Upper lobe of left lung (tissue), 6 donors: ENCODE measurements at regions not wholly inside any gene's neighbourhood (a gene's known extent, or its start where the extent isn't known, plus 50 kb on each side); places are given as distances from the start of the nearest gene placed in this dataset.
"Not testable (repeated sequence)": the region's sequence is repeated elsewhere in the genome, so short reads cannot be mapped to it uniquely, and the experiment has no call there.

Experiments used
- ATAC-seq, 2 donors: fragments of 200-7000 bp; cut with Tn5 transposase; one replicate each; pipeline ENCODE4 v1.9.1; 2022; ENCODE audit warnings: mild to moderate bottlenecking in 2 of 2, moderate library complexity in 2 of 2; ENCODE audit not compliant: low FRiP score in 2 of 2
- DNase-seq, 2 donors: peaks; one replicate each; pipeline ENCODE4 v3.0.0-alpha.2; 2019 to 2020
- H3K27ac ChIP-seq, 4 donors: fragments of 200-600 bp; sonication (generic); one replicate each; pipeline ENCODE4 v1.5.1; 2016 to 2019
- H3K27me3 ChIP-seq, 4 donors: fragments of 200-600 bp; sonication (generic); one replicate each; pipeline ENCODE4 v1.5.1; 2017 to 2019
- H3K36me3 ChIP-seq, 4 donors: fragments of 200-600 bp; sonication (generic); one replicate each; pipeline ENCODE4 v1.5.1; 2016 to 2019
- H3K4me1 ChIP-seq, 4 donors: fragments of 200-600 bp; sonication (generic); one replicate each; pipeline ENCODE4 v1.5.1; 2018 to 2019
- H3K4me3 ChIP-seq, 4 donors: fragments of 200-600 bp; sonication (generic); one replicate each; pipeline ENCODE4 v1.5.1; 2017 to 2019; ENCODE audit warnings: mild to moderate bottlenecking in 2 of 4, moderate library complexity in 1 of 4
- H3K9me3 ChIP-seq, 4 donors: fragments of 200-600 bp; sonication (generic); one replicate each; pipeline ENCODE4 v1.5.1; 2018 to 2019
- EP300 ChIP-seq, 4 donors: sonication (generic); formaldehyde crosslinking; IDR thresholded peaks; one replicate each; pipeline ENCODE4 v1.5.1; 2017; ENCODE audit warnings: antibody characterized with exemption in 4 of 4, control low read depth in 2 of 4
- POLR2A ChIP-seq, 4 donors: fragments of 450-650 bp; IDR thresholded peaks; one replicate each; pipeline ENCODE4 v1.5.1; 2016 to 2017; ENCODE audit warnings: antibody characterized with exemption in 4 of 4, mild to moderate bottlenecking in 2 of 4
- POLR2AphosphoS5 ChIP-seq, 2 donors: sonication (generic); formaldehyde crosslinking; IDR thresholded peaks; one replicate each; pipeline ENCODE4 v1.5.1; 2017; ENCODE audit warnings: antibody characterized with exemption in 2 of 2
- WGBS, 2 donors: methylation state at CpG; one replicate each; pipeline ENCODE4 v1.1.5; 2017 to 2018; 5-methylcytosine and 5-hydroxymethylcytosine counted together
- TF ChIP-seq, protein P1 (sequence below), 6 experiments: fragments of 450-650 bp in 4 of 6; fragments of 200-600 bp in 2 of 6; sonication (generic) in 2 of 6; IDR thresholded peaks; one replicate each; pipeline ENCODE4 v1.5.1; 2016 to 2019; ENCODE audit warnings: antibody characterized with exemption in 6 of 6
- donor health status: DM: no; HTN: no; CAD: no; lungs with moderate emphysema.
- donor health status: DM: no; HTN: yes; CAD: no; lungs with severe emphysema.

DNA sequence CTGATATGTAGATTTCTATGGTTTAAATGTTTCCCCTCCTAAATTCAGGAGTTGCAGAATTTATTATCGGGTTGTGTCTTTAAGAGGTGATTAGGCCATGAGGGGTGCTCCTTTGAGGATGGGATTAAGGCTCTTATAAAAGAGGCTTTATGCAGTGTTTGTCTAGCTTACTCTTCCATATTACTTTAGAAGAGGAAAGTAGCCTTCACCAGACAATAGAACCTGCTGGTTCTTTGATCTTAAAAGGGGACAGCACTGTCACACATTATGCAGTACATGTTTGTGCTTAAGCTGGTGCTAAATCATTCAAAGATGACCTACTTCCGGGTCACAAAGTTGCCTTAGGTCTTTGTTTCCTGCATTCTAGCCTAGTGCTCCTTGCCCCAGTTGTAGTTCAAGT is 81.0 kb downstream of the CPXCR1 start:
- Histone ChIP-seq H3K36me3 (no peaks in the 10 kb centered on the region), H3K4me1 (no peaks in the 10 kb centered on the region), H3K27me3 (no peaks in the 10 kb centered on the region), H3K27ac (no peak overlapping the region), H3K4me3 (no peak overlapping the region), H3K9me3 (no peaks in the 10 kb centered on the region)
- DNase-seq (no peak), ATAC-seq (no peak)
- TF ChIP-seq, protein P1, sequence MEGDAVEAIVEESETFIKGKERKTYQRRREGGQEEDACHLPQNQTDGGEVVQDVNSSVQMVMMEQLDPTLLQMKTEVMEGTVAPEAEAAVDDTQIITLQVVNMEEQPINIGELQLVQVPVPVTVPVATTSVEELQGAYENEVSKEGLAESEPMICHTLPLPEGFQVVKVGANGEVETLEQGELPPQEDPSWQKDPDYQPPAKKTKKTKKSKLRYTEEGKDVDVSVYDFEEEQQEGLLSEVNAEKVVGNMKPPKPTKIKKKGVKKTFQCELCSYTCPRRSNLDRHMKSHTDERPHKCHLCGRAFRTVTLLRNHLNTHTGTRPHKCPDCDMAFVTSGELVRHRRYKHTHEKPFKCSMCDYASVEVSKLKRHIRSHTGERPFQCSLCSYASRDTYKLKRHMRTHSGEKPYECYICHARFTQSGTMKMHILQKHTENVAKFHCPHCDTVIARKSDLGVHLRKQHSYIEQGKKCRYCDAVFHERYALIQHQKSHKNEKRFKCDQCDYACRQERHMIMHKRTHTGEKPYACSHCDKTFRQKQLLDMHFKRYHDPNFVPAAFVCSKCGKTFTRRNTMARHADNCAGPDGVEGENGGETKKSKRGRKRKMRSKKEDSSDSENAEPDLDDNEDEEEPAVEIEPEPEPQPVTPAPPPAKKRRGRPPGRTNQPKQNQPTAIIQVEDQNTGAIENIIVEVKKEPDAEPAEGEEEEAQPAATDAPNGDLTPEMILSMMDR (IDR thresholded peaks at IDR 0.05) = no peak
- TF ChIP-seq POLR2AphosphoS5 (IDR thresholded peaks at IDR 0.05) (no peak), EP300 (IDR thresholded peaks at IDR 0.05) (no peak), POLR2A (IDR thresholded peaks at IDR 0.05) (no peak)
- 61 to 73% methylated on average over 1 to 2 of the region's 2 CpGs for WGBS, 2 donors

DNA sequence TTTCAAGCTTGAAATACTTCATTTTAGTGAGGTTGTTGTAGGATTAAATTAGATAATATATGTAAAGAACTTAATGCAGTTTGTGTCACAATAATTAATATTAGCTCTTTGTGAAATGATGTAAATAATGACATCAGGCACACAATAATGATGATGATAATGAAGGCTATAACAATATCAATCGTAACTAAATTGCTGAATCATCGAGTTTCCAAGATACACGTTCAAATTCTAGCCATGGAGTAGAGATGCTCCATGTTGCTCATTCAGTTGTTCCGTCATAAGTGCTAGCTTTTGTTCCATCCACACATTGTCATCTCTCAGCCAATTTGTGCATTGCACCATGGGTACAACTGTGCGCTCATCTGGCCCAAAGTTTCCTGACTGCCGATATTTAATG is 83.1 kb downstream of the CPXCR1 start:
- H3K27ac ChIP-seq = no peak overlapping the region
- 91 to 92% methylated on average over 6 of the region's 6 CpGs for WGBS, 2 donors
- no peaks in the 10 kb centered on the region for H3K27me3 ChIP-seq
- ATAC-seq (no peak), DNase-seq (no peak)
- no peaks in the 10 kb centered on the region for H3K36me3 ChIP-seq
- TF ChIP-seq POLR2AphosphoS5 (IDR thresholded peaks at IDR 0.05) = no peak
- no peak for TF ChIP-seq EP300 (IDR thresholded peaks at IDR 0.05)
- TF ChIP-seq, protein P1 (IDR thresholded peaks at IDR 0.05) = no peak
- TF ChIP-seq POLR2A (IDR thresholded peaks at IDR 0.05) = no peak
- no peaks in the 10 kb centered on the region for H3K9me3 ChIP-seq
- no peak overlapping the region for H3K4me3 ChIP-seq
- no peaks in the 10 kb centered on the region for H3K4me1 ChIP-seq

DNA sequence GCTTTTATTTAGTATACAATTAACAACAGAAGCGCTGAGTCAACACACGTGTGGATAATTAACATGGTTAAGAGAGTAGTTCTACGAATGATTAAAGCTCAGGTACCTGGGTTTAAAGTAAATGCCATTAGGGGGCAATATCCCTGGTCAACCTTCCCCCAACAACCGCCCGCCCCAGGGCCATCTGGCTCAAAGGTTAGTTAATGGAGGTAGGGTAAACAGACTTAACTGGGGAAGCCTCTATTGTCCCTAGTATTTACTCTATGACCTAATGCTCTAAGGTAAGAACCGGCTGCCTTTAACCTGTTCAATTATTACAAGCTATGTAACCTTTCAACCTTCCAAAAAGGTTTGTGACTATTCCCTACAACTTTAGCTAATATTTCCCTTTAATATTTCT is 90.7 kb downstream of the CPXCR1 start:
- DNase-seq, H3K27ac ChIP-seq, H3K36me3 ChIP-seq, H3K4me3 ChIP-seq, H3K9me3 ChIP-seq, ATAC-seq, H3K4me1 ChIP-seq, H3K27me3 ChIP-seq: not testable (repeated sequence)
- whole genome bisulfite sequencing, 2 donors = 72 to 73% methylated on average over 3 to 6 of the region's 6 CpGs

DNA sequence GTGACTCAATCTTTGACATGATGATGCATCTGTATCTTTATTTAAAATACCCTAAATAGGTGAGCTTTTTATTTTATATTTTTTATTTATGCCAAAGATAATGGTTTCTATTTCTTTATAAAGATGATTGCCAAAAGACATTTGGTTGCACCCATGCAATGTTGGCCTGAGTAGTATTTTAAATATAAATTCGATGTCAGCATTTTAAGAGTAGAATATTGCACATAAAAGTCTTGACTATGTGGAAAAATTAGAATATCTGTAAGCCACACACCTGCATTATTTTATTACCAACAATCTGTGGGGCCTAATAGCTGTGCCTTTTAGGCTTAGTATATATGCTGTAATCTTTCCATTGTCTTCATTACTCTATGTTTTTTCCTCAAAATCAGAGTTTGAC is 91.4 kb downstream of the CPXCR1 start:
- H3K36me3 ChIP-seq = no peaks in the 10 kb centered on the region
- DNase-seq = no peak
- no peaks in the 10 kb centered on the region for H3K27me3 ChIP-seq
- H3K27ac ChIP-seq = no peak overlapping the region
- WGBS, 2 donors = 71 to 83% methylated on average over 1 of the region's 1 CpG
- H3K9me3 ChIP-seq = no peaks in the 10 kb centered on the region
- no peak for TF ChIP-seq EP300 (IDR thresholded peaks at IDR 0.05)
- TF ChIP-seq POLR2A (IDR thresholded peaks at IDR 0.05) = no peak
- TF ChIP-seq POLR2AphosphoS5 (IDR thresholded peaks at IDR 0.05) = no peak
- TF ChIP-seq, protein P1 (IDR thresholded peaks at IDR 0.05) = no peak
- ATAC-seq = no peak
- H3K4me3 ChIP-seq = no peak overlapping the region
- H3K4me1 ChIP-seq = no peaks in the 10 kb centered on the region

DNA sequence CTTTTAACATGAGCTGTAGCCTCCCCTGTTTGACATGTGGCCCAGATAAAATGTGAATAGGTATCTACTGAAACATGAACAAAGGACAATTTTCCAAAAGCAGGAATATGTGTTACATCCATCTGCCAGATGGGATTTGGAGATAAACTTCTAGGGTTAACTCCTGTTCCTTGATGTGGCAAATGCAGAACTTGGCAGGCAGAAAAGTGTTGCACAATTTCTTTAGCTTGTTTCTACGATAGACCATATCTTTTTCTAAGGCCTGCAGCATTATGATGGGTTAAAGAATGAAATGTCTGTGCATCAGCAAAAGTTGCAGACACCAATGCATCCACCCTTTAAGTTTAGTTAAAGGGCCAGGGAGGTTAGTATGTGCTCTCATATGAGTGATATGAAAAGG is 96.8 kb downstream of the CPXCR1 start:
- not testable (repeated sequence) for H3K4me3 ChIP-seq, H3K27ac ChIP-seq, H3K4me1 ChIP-seq, DNase-seq, H3K36me3 ChIP-seq, ATAC-seq, H3K27me3 ChIP-seq, H3K9me3 ChIP-seq
- 23 to 40% methylated on average over 1 of the region's 1 CpG for WGBS, 2 donors

DNA sequence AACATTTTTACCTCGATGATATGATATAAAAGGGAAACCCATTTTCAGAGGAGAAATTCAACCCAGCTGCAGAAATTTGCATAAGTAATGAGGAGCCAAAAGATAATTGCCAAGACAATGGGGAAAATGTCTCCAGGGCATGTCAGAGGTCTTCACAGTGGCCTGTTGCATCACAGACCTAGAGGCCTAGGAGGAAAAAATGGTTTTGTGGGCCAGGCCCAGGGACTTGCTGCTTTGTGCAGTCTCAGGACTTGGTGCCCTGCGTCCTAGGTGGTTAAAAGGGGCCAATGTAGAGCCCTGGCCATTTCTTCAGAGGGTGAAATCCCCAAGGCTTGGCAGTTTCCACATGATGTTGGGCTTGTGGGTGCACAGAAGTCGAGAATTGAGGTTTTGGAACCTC is 106.9 kb downstream of the CPXCR1 start:
- H3K27ac ChIP-seq = no peak overlapping the region
- 60 to 77% methylated on average over 1 to 3 of the region's 3 CpGs for WGBS, 2 donors
- DNase-seq = no peak
- no peaks in the 10 kb centered on the region for H3K4me1 ChIP-seq
- H3K27me3 ChIP-seq = no peaks in the 10 kb centered on the region
- no peaks in the 10 kb centered on the region for H3K36me3 ChIP-seq
- TF ChIP-seq, protein P1 (IDR thresholded peaks at IDR 0.05) = no peak
- TF ChIP-seq EP300 (IDR thresholded peaks at IDR 0.05) (no peak), POLR2A (IDR thresholded peaks at IDR 0.05) (no peak), POLR2AphosphoS5 (IDR thresholded peaks at IDR 0.05) (no peak)
- H3K9me3 ChIP-seq = peaks cover 0 to 10% (median 0%) of the 10 kb centered on the region in 4 donors
- H3K4me3 ChIP-seq = no peak overlapping the region
- ATAC-seq = no peak
